Fibroblast of lung (primary cell): ENCODE measurements at regions not wholly inside any gene's neighbourhood (a gene's known extent, or its start where the extent isn't known, plus 50 kb on each side); places are given as distances from the start of the nearest gene placed in this dataset.

Experiments used
- DNase-seq, 2 donors: peaks; one replicate each; pipeline versions ENCODE4 v3.0.0 to v3.0.0-alpha.2; 2010; ENCODE audit warnings: low read depth in 2 of 2
- H2AFZ ChIP-seq: 2 replicates; pipeline ENCODE4 v1.5.1; 2012; ENCODE audit warnings: low read length, control low read depth, inconsistent platforms
- H3K27ac ChIP-seq: 2 replicates; pipeline ENCODE4 v1.5.1; 2011; ENCODE audit warnings: low read length, control low read depth; ENCODE audit not compliant: insufficient read depth
- H3K27me3 ChIP-seq: 2 replicates; pipeline ENCODE4 v1.5.1; 2011; ENCODE audit warnings: mild to moderate bottlenecking, low read length; ENCODE audit not compliant: control insufficient read depth, insufficient read depth
- H3K36me3 ChIP-seq: 2 replicates; pipeline ENCODE4 v1.5.1; 2011; ENCODE audit warnings: low read length; ENCODE audit not compliant: control insufficient read depth, insufficient read depth
- H3K4me1 ChIP-seq: 2 replicates; pipeline ENCODE4 v1.5.1; 2011; ENCODE audit warnings: low read length; ENCODE audit not compliant: control insufficient read depth, insufficient read depth; ENCODE audit errors: extremely low read depth
- H3K4me2 ChIP-seq: 2 replicates; pipeline ENCODE4 v1.5.1; 2011; ENCODE audit warnings: low read length, control low read depth; ENCODE audit not compliant: insufficient read depth; ENCODE audit errors: extremely low read depth
- H3K4me3 ChIP-seq, 4 experiments: fragments of 200-600 bp in 1 of 4; sonication (generic) in 1 of 4; replicated peaks in 1 of 4; 2 replicates each; pipeline ENCODE4 v1.5.1; 2011 to 2016; ENCODE audit warnings: low read length in 4 of 4, low read depth in 3 of 4, mild to moderate bottlenecking in 3 of 4, control low read depth in 2 of 4, inconsistent platforms in 1 of 4, mixed read lengths in 1 of 4; ENCODE audit not compliant: insufficient read depth in 1 of 4; ENCODE audit errors: control extremely low read depth in 1 of 4
- H3K79me2 ChIP-seq: 2 replicates; pipeline ENCODE4 v1.5.1; 2012; ENCODE audit warnings: mild to moderate bottlenecking, low read length, inconsistent platforms; ENCODE audit not compliant: control insufficient read depth, insufficient read depth
- H3K9ac ChIP-seq: 2 replicates; pipeline ENCODE4 v1.5.1; 2011; ENCODE audit warnings: mild to moderate bottlenecking, low read length, control low read depth; ENCODE audit not compliant: insufficient read depth
- H3K9me3 ChIP-seq: 2 replicates; pipeline ENCODE4 v1.5.1; 2012; ENCODE audit warnings: low read depth, low read length; ENCODE audit not compliant: control insufficient read depth, insufficient read depth
- H4K20me1 ChIP-seq: 2 replicates; pipeline ENCODE4 v1.5.1; 2011; ENCODE audit warnings: low read length; ENCODE audit not compliant: control insufficient read depth, insufficient read depth; ENCODE audit errors: extremely low read depth
- CTCF ChIP-seq, 2 donors: IDR thresholded peaks in 1 of 2; conservative IDR thresholded peaks in 1 of 2; 1 replicate in 1 of 2; 2 replicates in 1 of 2; pipeline ENCODE4 v1.5.1; 2011 to 2012; ENCODE audit warnings: low read length in 2 of 2, control low read depth in 1 of 2, inconsistent platforms in 1 of 2, low read depth in 1 of 2, mild to moderate bottlenecking in 1 of 2
- EZH2 ChIP-seq: IDR thresholded peaks from 2 replicates; pipeline ENCODE4 v1.5.1; 2012; ENCODE audit warnings: low read length, control low read depth, mild to moderate bottlenecking; ENCODE audit errors: missing control alignments

DNA sequence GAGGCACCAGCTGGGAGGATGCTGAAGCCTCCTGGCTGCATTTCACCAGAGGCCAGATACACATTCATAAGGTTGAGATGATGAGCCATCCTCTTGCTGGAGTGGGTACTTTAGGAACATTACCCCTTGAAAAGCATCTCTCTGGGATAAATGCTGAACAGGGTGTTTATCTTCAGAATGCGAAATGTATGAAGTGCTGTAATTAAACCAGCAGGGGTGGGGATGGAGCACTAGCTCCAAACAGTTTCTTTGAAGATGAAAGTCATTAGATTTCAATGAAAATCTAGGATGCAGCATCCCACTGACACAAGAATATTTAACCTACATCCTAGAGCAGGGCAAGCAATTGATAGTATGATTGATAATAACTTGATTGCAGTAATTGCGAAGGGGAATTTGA is 158.1 kb downstream of the CYLD start:
- Histone ChIP-seq H3K9ac (no peak overlapping the region), H3K4me2 (no peak overlapping the region), H3K9me3 (no peaks in the 10 kb centered on the region), H2AFZ (no peak overlapping the region), H3K4me3 (no peak overlapping the region), H3K36me3 (no peaks in the 10 kb centered on the region), H3K4me1 (no peaks in the 10 kb centered on the region), H3K79me2 (no peaks in the 10 kb centered on the region), H3K27ac (no peak overlapping the region), H4K20me1 (no peaks in the 10 kb centered on the region), H3K27me3 (no peaks in the 10 kb centered on the region)
- DNase-seq, result no peak
- no peak for TF ChIP-seq EZH2
- TF ChIP-seq CTCF (conservative IDR thresholded peaks at IDR 0.05 in 1 of 2, IDR thresholded peaks at IDR 0.05 in 1 of 2; ENCODE audit: low read depth in 1 of 2, low read length in 2 of 2), result no peak

DNA sequence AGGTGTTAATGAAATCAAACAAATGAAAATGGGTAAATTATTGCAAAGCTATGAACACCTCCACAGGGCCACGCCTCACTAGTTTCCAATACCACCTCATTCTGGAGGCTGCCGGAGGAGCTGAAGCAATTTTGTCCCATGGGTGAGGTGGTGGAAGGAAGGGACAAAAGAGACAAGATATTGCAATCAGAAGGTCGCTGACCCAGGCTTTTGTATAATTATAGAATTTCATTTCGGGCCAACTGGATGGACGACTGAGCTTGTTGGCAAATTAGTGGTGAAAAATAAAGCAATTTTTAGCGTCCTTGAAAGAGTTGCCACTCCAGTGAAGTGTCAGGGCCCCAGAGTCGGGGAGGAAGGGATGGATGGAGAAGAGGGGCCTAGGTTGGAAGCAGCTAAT is 147.9 kb downstream of the CYLD start:
- Histone ChIP-seq H3K79me2 (no peaks in the 10 kb centered on the region), H3K27ac (no peak overlapping the region), H3K27me3 (no peaks in the 10 kb centered on the region), H4K20me1 (no peaks in the 10 kb centered on the region), H3K36me3 (no peaks in the 10 kb centered on the region), H2AFZ (no peak overlapping the region), H3K9ac (no peak overlapping the region), H3K4me1 (no peaks in the 10 kb centered on the region), H3K4me2 (no peak overlapping the region), H3K4me3 (no peak overlapping the region), H3K9me3 (no peaks in the 10 kb centered on the region)
- TF ChIP-seq CTCF (conservative IDR thresholded peaks at IDR 0.05 in 1 of 2, IDR thresholded peaks at IDR 0.05 in 1 of 2; ENCODE audit: low read depth in 1 of 2, low read length in 2 of 2), result no peak
- no peak for TF ChIP-seq EZH2
- no peak for DNase-seq

GRCh38 chr16:50889276-50889675 is 147.4 kb downstream of the CYLD start:
- H3K36me3 ChIP-seq, result no peaks in the 10 kb centered on the region
- no peak for DNase-seq
- no peaks in the 10 kb centered on the region for H3K79me2 ChIP-seq
- H3K9ac ChIP-seq, result no peak overlapping the region
- H3K4me1 ChIP-seq, result no peaks in the 10 kb centered on the region
- H3K4me3 ChIP-seq, result no peak overlapping the region
- H2AFZ ChIP-seq, result no peak overlapping the region
- no peaks in the 10 kb centered on the region for H3K9me3 ChIP-seq
- no peak overlapping the region for H3K4me2 ChIP-seq
- H4K20me1 ChIP-seq, result no peaks in the 10 kb centered on the region
- H3K27ac ChIP-seq, result no peak overlapping the region
- no peak for TF ChIP-seq EZH2
- no peak for TF ChIP-seq CTCF (conservative IDR thresholded peaks at IDR 0.05 in 1 of 2, IDR thresholded peaks at IDR 0.05 in 1 of 2; ENCODE audit: low read depth in 1 of 2, low read length in 2 of 2)
- H3K27me3 ChIP-seq, result no peaks in the 10 kb centered on the region
